Thyroid gland (tissue), 4 donors: ENCODE measurements at regions not wholly inside any gene's neighbourhood (a gene's known extent, or its start where the extent isn't known, plus 50 kb on each side); places are given as distances from the start of the nearest gene placed in this dataset.
"Not testable (repeated sequence)": the region's sequence is repeated elsewhere in the genome, so short reads cannot be mapped to it uniquely, and the experiment has no call there.

Experiments
- DNase-seq, 2 donors: peaks; one replicate each; pipeline ENCODE4 v3.0.0-alpha.2; 2019
- H3K27ac ChIP-seq, 3 donors: fragments of 200-600 bp; sonication (generic); 1 replicate in 2 of 3; 2 replicates in 1 of 3; pipeline ENCODE4 v1.5.1; 2016 to 2019; ENCODE audit warnings: mild to moderate bottlenecking in 1 of 3, moderate library complexity in 1 of 3
- H3K27me3 ChIP-seq: fragments of 200-600 bp; sonication (generic); one replicate; pipeline ENCODE4 v1.5.1; 2019
- H3K36me3 ChIP-seq, 2 donors: fragments of 200-600 bp; sonication (generic); one replicate each; pipeline ENCODE4 v1.5.1; 2016 to 2019
- H3K4me1 ChIP-seq, 2 donors: fragments of 200-600 bp; sonication (generic); one replicate each; pipeline ENCODE4 v1.5.1; 2017 to 2019
- H3K4me3 ChIP-seq, 3 donors: fragments of 200-600 bp; sonication (generic); replicated peaks in 1 of 3; 1 replicate in 2 of 3; 2 replicates in 1 of 3; pipeline ENCODE4 v1.5.1; 2016; ENCODE audit warnings: mild to moderate bottlenecking in 1 of 3
- H3K9me3 ChIP-seq: fragments of 200-600 bp; sonication (generic); one replicate; pipeline ENCODE4 v1.5.1; 2017
- POLR2A ChIP-seq, 2 donors: fragments of 450-650 bp; IDR thresholded peaks; one replicate each; pipeline ENCODE4 v1.6.1; 2017; ENCODE audit warnings: antibody characterized with exemption in 2 of 2, mild to moderate bottlenecking in 2 of 2, moderate library complexity in 1 of 2
- WGBS, 2 donors: methylation state at CpG; one replicate each; pipeline ENCODE4 v1.1.5; 2017; 5-methylcytosine and 5-hydroxymethylcytosine counted together
- intact Hi-C: fragments of 100-400 bp; cut with DNase I; formaldehyde crosslinking; loops from one replicate; pipeline ENCODE4 v1.15.1; 2023
- TF ChIP-seq, protein P1 (sequence below), 6 experiments: fragments of 200-600 bp in 3 of 6; fragments of 450-650 bp in 3 of 6; sonication (generic) in 3 of 6; IDR thresholded peaks; one replicate each; pipeline ENCODE4 v1.5.1; 2016 to 2019; ENCODE audit warnings: antibody characterized with exemption in 6 of 6, mild to moderate bottlenecking in 2 of 6, inconsistent platforms in 1 of 6, moderate library complexity in 1 of 6

- 94 to 97% methylated on average over 1 of the region's 1 CpG for WGBS, 2 donors
- intact Hi-C loops = no loop called here
- no peaks in the 10 kb centered on the region for H3K36me3 ChIP-seq
- H3K27ac ChIP-seq = no peak overlapping the region
- no peak overlapping the region for H3K4me3 ChIP-seq
- H3K27me3 ChIP-seq = no peaks in the 10 kb centered on the region
- DNase-seq = no peak
- H3K9me3 ChIP-seq = no peaks in the 10 kb centered on the region
- H3K4me1 ChIP-seq = no peaks in the 10 kb centered on the region
- no peak for TF ChIP-seq POLR2A (IDR thresholded peaks at IDR 0.05)
- TF ChIP-seq, protein P1, sequence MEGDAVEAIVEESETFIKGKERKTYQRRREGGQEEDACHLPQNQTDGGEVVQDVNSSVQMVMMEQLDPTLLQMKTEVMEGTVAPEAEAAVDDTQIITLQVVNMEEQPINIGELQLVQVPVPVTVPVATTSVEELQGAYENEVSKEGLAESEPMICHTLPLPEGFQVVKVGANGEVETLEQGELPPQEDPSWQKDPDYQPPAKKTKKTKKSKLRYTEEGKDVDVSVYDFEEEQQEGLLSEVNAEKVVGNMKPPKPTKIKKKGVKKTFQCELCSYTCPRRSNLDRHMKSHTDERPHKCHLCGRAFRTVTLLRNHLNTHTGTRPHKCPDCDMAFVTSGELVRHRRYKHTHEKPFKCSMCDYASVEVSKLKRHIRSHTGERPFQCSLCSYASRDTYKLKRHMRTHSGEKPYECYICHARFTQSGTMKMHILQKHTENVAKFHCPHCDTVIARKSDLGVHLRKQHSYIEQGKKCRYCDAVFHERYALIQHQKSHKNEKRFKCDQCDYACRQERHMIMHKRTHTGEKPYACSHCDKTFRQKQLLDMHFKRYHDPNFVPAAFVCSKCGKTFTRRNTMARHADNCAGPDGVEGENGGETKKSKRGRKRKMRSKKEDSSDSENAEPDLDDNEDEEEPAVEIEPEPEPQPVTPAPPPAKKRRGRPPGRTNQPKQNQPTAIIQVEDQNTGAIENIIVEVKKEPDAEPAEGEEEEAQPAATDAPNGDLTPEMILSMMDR (IDR thresholded peaks at IDR 0.05) = no peak
These were observed 465.1 kb upstream of the RASGRP1 start for GRCh38 chr15:39029741-39030140.

- intact Hi-C loops = no loop called here
- 86 to 92% methylated on average over 6 of the region's 6 CpGs for WGBS, 2 donors
- no peak for TF ChIP-seq POLR2A (IDR thresholded peaks at IDR 0.05)
- TF ChIP-seq, protein P1 (IDR thresholded peaks at IDR 0.05) = no peak
- Histone ChIP-seq H3K27ac (no peak overlapping the region), H3K36me3 (no peaks in the 10 kb centered on the region), H3K27me3 (no peaks in the 10 kb centered on the region), H3K4me1 (no peaks in the 10 kb centered on the region), H3K9me3 (no peaks in the 10 kb centered on the region), H3K4me3 (no peak overlapping the region)
- DNase-seq = no peak
These were observed 465.9 kb upstream of the RASGRP1 start for GRCh38 chr15:39030291-39031070.

DNA sequence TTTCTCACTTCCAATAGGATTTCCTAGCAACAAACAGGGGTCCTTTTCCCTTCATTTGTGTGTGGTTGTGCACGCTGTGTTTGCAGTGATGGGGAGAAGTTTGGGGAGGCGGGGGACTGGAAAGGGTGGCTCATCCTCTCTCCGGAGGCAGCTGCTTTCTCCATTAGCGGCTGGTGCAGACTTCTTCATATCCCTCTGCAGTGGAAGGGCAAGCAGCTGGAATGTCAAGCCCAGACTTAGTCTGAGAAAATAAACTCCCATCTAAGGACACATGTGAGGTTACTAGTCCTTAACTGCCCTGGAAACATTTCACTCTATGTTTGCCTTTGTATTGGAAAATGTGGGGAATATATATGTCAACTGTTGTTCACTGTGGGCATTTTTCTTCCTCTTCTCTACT, 467.0 kb upstream of the RASGRP1 start:
- Histone ChIP-seq H3K9me3 (no peaks in the 10 kb centered on the region), H3K4me1 (no peaks in the 10 kb centered on the region), H3K27ac (no peak overlapping the region), H3K36me3 (no peaks in the 10 kb centered on the region), H3K4me3 (no peak overlapping the region), H3K27me3 (no peaks in the 10 kb centered on the region)
- WGBS, 2 donors = 44 to 65% methylated on average over 4 of the region's 4 CpGs
- intact Hi-C loops = no loop called here
- no peak for DNase-seq
- no peak for TF ChIP-seq POLR2A (IDR thresholded peaks at IDR 0.05)
- TF ChIP-seq, protein P1 (IDR thresholded peaks at IDR 0.05) = no peak

GRCh38 chr15:39034816-39035215, 470.2 kb upstream of the RASGRP1 start:
- 86% methylated on average over 2 of the region's 2 CpGs for WGBS, 2 donors
- TF ChIP-seq, protein P1 (IDR thresholded peaks at IDR 0.05) = no peak
- no peak for TF ChIP-seq POLR2A (IDR thresholded peaks at IDR 0.05)
- no peaks in the 10 kb centered on the region for H3K4me1 ChIP-seq
- intact Hi-C loops = no loop called here
- H3K27ac ChIP-seq = no peak overlapping the region
- no peak for DNase-seq
- H3K27me3 ChIP-seq = no peaks in the 10 kb centered on the region
- H3K4me3 ChIP-seq = no peak overlapping the region
- no peaks in the 10 kb centered on the region for H3K36me3 ChIP-seq
- no peaks in the 10 kb centered on the region for H3K9me3 ChIP-seq

DNA sequence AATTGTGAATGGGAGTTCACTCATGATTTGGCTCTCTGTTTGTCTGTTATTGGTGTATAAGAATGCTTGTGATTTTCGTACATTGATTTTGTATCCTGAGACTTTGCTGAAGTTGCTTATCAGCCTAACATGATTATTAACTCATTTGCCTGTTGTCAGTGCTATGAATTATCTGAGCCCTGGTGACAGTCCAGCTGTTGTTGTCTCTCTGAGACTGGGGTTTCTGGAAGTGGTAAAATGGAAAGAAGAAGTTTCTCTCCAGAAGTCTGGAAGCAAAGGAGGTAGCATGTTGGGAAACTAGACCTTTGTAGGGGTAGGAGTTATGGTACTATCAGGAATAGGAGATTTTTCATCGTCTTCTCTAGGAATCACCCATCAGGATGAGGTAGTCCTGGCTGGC, 473.0 kb upstream of the RASGRP1 start:
- H3K27ac ChIP-seq, H3K36me3 ChIP-seq, H3K4me3 ChIP-seq, DNase-seq, intact Hi-C loops, H3K27me3 ChIP-seq, H3K4me1 ChIP-seq, H3K9me3 ChIP-seq: not testable (repeated sequence)
- WGBS, 2 donors = 87 to 88% methylated on average over 2 of the region's 2 CpGs
